ENCODE measurements at regions not wholly inside any gene's neighbourhood (a gene's known extent, or its start where the extent isn't known, plus 50 kb on each side); places are given as distances from the start of the nearest gene placed in this dataset.

GRCh38 chr11:81573367-81573766 is 1160.3 kb downstream of the FAM181B start:
- WGBS (ENCODE audit: low lambda C conversion rate), result 0% methylated on average over 1 of the region's 1 CpG
- POLR2A ChIA-PET, result no interaction called here
- Histone ChIP-seq H3K4me1 (ENCODE audit: insufficient read depth, low read length) (no peaks in the 10 kb centered on the region), H3K36me3 (replicated peaks in 1 of 2; ENCODE audit: control insufficient read depth in 1 of 2, insufficient read depth in 2 of 2, low read length in 2 of 2) (no peaks in the 10 kb centered on the region), H3K27me3 (ENCODE audit: control insufficient read depth in 1 of 2, insufficient read depth in 2 of 2, low read length in 2 of 2) (no peaks in the 10 kb centered on the region), H3K4me2 (ENCODE audit: low read depth, low read length) (no peak overlapping the region), H4K20me1 (ENCODE audit: insufficient read depth, low read length) (no peaks in the 10 kb centered on the region), H3K9me3 (ENCODE audit: low read length) (no peaks in the 10 kb centered on the region), H3K4me3 (replicated peaks in 1 of 3; ENCODE audit: insufficient read depth in 1 of 3, low read depth in 2 of 3, low read length in 3 of 3) (no peak overlapping the region), H3K9ac (ENCODE audit: insufficient read depth, low read depth, low read length) (no peak overlapping the region), H2AFZ (ENCODE audit: low read length) (no peak overlapping the region), H3K27ac (ENCODE audit: extremely low read length, insufficient read depth, low read length) (no peak overlapping the region), H3K79me2 (ENCODE audit: insufficient read depth, low read length) (no peaks in the 10 kb centered on the region)
- ATAC-seq (no peak), DNase-seq (ENCODE audit: low spot score) (no peak), FAIRE-seq (no peak)
- intact Hi-C loops (cut with micrococcal nuclease; ENCODE audit: unreplicated experiment) (no loop called here), in situ Hi-C loops (cut with HindIII; ENCODE audit: extremely low pct_ligation_motif_present, low pct_unique_long_range_greater_than_20kb) (no loop called here)
- BruUV-seq (replicated peaks), result no TSS peak
- CTCF ChIA-PET (ENCODE audit: low intra/inter-chr PET ratio, low total read pairs), result no interaction called here
- TF ChIP-seq ZNF276 (CRISPR knock-in tag; IDR thresholded peaks at IDR 0.05; ENCODE audit: low read depth) (no peak), RORA (CRISPR knock-in tag; IDR thresholded peaks at IDR 0.05) (no peak), ZNF335 (CRISPR knock-in tag; IDR thresholded peaks at IDR 0.05) (no peak), ELF4 (CRISPR knock-in tag; IDR thresholded peaks at IDR 0.05; ENCODE audit: borderline replicate concordance) (no peak)

- Histone ChIP-seq H3K9ac (ENCODE audit: insufficient read depth, low read depth, low read length) (no peak overlapping the region), H4K20me1 (ENCODE audit: insufficient read depth, low read length) (no peaks in the 10 kb centered on the region), H3K4me2 (ENCODE audit: low read depth, low read length) (no peak overlapping the region), H3K27me3 (ENCODE audit: control insufficient read depth in 1 of 2, insufficient read depth in 2 of 2, low read length in 2 of 2) (no peaks in the 10 kb centered on the region), H2AFZ (ENCODE audit: low read length) (no peak overlapping the region), H3K9me3 (ENCODE audit: low read length) (no peaks in the 10 kb centered on the region), H3K4me3 (replicated peaks in 1 of 3; ENCODE audit: insufficient read depth in 1 of 3, low read depth in 2 of 3, low read length in 3 of 3) (no peak overlapping the region), H3K79me2 (ENCODE audit: insufficient read depth, low read length) (no peaks in the 10 kb centered on the region), H3K4me1 (ENCODE audit: insufficient read depth, low read length) (no peaks in the 10 kb centered on the region), H3K27ac (ENCODE audit: extremely low read length, insufficient read depth, low read length) (no peak overlapping the region), H3K36me3 (replicated peaks in 1 of 2; ENCODE audit: control insufficient read depth in 1 of 2, insufficient read depth in 2 of 2, low read length in 2 of 2) (no peaks in the 10 kb centered on the region)
- ChIA-PET POLR2A (no interaction called here), CTCF (ENCODE audit: low intra/inter-chr PET ratio, low total read pairs) (no interaction called here)
- ATAC-seq, result no peak
- intact Hi-C loops (cut with micrococcal nuclease; ENCODE audit: unreplicated experiment) (no loop called here), in situ Hi-C loops (cut with HindIII; ENCODE audit: extremely low pct_ligation_motif_present, low pct_unique_long_range_greater_than_20kb) (no loop called here)
- WGBS (ENCODE audit: low lambda C conversion rate), result 2% methylated on average over 2 of the region's 2 CpGs
- FAIRE-seq, result no peak
- BruUV-seq (replicated peaks), result no TSS peak
- DNase-seq (ENCODE audit: low spot score), result no peak
- TF ChIP-seq EZH2 (conservative IDR thresholded peaks at IDR 0.05; ENCODE audit: low read depth, low read length), result no peak
- TF ChIP-seq MYNN (CRISPR knock-in tag; IDR thresholded peaks at IDR 0.05; ENCODE audit: low read depth), result no peak
- TF ChIP-seq ZNF615 (CRISPR knock-in tag; IDR thresholded peaks at IDR 0.05; ENCODE audit: borderline replicate concordance), result no peak
- no peak for TF ChIP-seq HNRNPUL1 (IDR thresholded peaks at IDR 0.05; ENCODE audit: low read depth, low read length)
- TF ChIP-seq GRHL1 (CRISPR knock-in tag; conservative IDR thresholded peaks at IDR 0.05), result no peak
- TF ChIP-seq ZNF572 (CRISPR knock-in tag; IDR thresholded peaks at IDR 0.05), result no peak
- TF ChIP-seq THRA (CRISPR knock-in tag; IDR thresholded peaks at IDR 0.05; ENCODE audit: borderline replicate concordance), result no peak
- no peak for TF ChIP-seq CTCF (CRISPR knock-in tag; IDR thresholded peaks at IDR 0.05)
Measured at GRCh38 chr11:81570669-81571068, 1163.0 kb downstream of the FAM181B start.
